ENCODE measurements at regions not wholly inside any gene's neighbourhood (a gene's known extent, or its start where the extent isn't known, plus 50 kb on each side); places are given as distances from the start of the nearest gene placed in this dataset.
"Not testable (repeated sequence)": the region's sequence is repeated elsewhere in the genome, so short reads cannot be mapped to it uniquely, and the experiment has no call there.

DNA sequence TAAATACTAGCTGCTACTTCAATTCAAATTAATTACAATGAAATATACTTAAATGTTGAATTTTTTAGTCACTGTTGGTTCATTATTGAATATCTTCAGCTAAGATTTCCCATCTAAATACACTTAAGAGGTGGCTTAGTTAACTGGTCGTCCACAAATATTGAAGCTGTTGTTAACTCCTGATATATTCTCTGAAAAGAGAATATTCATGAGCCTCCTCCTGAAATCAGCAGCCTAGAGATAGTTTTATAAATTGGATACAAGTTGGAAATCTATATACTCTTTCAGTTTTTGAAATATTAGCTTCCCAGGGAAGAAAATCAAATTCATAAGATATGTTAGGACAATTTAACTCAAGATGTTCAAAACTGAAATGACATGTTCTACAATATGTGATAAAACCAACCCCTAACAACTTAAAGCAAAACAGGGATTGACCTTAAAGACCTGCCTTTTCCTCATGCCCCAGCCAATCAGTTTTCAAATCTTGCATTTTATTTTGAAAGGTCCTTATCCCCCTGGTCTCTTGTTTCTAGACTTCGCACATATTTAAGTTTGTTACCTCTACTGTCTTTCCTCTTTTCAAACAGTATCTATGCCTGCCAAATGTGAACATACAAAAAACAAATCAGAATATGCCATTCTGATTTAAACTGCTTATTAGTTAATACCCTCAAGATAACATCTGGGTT is 2784.9 kb downstream of the RPIA start:
- in situ Hi-C loops (cut with MboI; ENCODE audit: low pct_unique_long_range_greater_than_20kb in 2 of 9, low sequenced_read_pairs in 9 of 9, unreplicated experiment in 9 of 9); H3K4me3 ChIP-seq; H3K4me1 ChIP-seq (replicated peaks in 1 of 2); H3K27ac ChIP-seq; ATAC-seq (replicated peaks in 6 of 8): not testable (repeated sequence)
- WGBS, 10 experiments, result 0 to 75% (median 5%) methylated on average over 1 of the region's 2 CpGs; no CpG with 5 or more reads in 4 of the 10 experiments

DNA sequence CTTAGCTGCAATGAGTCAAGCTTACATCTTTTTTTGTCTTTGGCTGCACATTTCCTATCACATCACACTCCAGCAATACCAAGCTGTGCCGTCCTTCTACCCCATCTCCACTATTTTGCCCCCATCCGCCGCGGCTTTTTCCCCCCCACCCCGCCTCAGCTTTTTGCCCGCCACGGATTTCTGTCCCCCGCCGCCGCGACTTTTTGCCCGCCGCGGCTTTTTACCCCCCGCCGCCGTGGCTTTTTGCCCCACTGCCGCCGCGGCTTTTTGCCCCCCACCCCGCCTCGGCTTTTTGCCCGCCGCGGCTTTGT is 2785.4 kb downstream of the RPIA start:
- in situ Hi-C loops (cut with MboI; ENCODE audit: low pct_unique_long_range_greater_than_20kb in 2 of 9, low sequenced_read_pairs in 9 of 9, unreplicated experiment in 9 of 9); H3K27ac ChIP-seq; ATAC-seq (replicated peaks in 6 of 8); H3K4me3 ChIP-seq; H3K4me1 ChIP-seq (replicated peaks in 1 of 2): not testable (repeated sequence)
- WGBS, 10 experiments, result no CpG with 5 or more reads among the region's 25 CpGs

DNA sequence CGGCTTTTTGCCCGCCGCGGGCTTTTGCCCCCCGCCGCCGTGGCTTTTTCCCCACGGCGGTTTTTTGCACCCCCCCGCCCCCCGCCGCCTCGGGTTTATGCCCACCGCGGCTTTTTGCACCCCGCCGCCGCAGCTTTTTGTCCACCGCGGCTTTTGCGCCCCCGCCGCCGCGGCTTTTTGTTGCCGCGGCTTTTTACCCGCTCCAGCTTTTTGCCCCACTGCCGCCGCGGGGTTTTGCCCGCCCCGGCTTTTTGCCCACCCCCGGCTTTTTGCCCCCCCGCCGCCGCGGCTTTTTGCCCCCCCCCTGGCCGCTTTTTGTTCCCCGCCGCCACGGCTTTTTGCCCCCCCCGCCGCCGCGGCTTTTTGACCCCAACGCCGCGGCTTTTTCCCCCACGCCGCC is 2785.8 kb downstream of the RPIA start:
- ATAC-seq (replicated peaks in 6 of 8); in situ Hi-C loops (cut with MboI; ENCODE audit: low pct_unique_long_range_greater_than_20kb in 2 of 9, low sequenced_read_pairs in 9 of 9, unreplicated experiment in 9 of 9); H3K4me1 ChIP-seq (replicated peaks in 1 of 2); H3K27ac ChIP-seq; H3K4me3 ChIP-seq: not testable (repeated sequence)
- 0 to 40% (median 0%) methylated on average over 2 to 12 of the region's 51 CpGs; no CpG with 5 or more reads in 7 of the 10 experiments for WGBS, 10 experiments

GRCh38 chr2:91477731-91478672 is 2786.5 kb downstream of the RPIA start:
- WGBS, 10 experiments, result 0 to 2% (median 0%) methylated on average over 3 to 23 of the region's 123 CpGs; no CpG with 5 or more reads in 6 of the 10 experiments
- Histone ChIP-seq H3K4me3 (peak overlapping the region; percentile 15 to 30 (median 21)), H3K27ac (peak overlapping the region in 1 of 2 donors; percentile 46), H3K4me1 (replicated peaks in 1 of 2) (peaks cover 0 to 8% of the 10 kb centered on the region in 2 donors)
- ATAC-seq (replicated peaks in 6 of 8), result no peak
- in situ Hi-C loops (cut with MboI; ENCODE audit: low pct_unique_long_range_greater_than_20kb in 2 of 9, low sequenced_read_pairs in 9 of 9, unreplicated experiment in 9 of 9), result no loop called here

DNA sequence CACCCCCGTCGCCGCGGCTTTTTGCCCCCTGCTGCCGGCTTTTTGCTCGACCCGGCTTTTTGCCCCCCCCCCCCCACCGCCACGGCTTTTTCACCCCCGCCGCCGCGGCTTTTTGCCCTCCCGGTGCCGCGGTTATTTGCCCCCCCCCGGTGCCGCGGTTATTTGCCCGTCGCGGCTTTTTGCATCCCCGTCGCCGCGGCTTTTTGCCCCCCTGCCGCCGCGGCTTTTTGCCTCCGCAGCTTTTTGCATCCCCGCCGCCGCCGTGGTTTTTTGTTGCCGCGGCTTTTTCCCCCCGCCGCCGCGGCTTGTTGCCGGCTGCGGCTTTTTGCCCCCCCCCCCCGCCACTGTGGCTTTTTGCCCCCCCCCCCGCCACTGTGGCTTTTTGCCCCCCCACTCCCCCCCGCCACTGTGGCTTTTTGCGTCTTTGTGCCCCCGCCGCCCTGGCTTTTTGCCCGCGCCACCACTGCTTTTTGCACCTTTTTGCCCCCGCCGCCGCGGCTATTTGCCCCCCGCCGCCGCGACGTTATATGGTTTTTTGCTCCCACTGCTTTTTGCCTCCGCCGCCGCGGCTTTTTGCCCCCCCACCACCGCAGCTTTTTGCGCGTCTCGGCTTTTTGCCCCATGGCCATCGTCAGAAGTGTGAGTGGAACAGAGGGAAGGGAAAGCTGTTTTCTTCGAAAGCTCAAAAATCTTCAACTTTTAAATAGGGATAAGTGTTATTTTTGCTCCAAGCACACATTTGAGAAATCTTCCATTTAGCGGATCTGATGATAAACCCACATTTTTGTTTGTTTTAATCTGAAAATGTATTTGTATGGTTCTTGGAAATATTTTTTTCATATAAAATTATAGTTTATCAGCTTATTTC is 2787.6 kb downstream of the RPIA start:
- 0% methylated on average over 1 of the region's 70 CpGs; no CpG with 5 or more reads in 9 of the 10 experiments for WGBS, 10 experiments
- in situ Hi-C loops (cut with MboI; ENCODE audit: low pct_unique_long_range_greater_than_20kb in 2 of 9, low sequenced_read_pairs in 9 of 9, unreplicated experiment in 9 of 9); H3K4me1 ChIP-seq (replicated peaks in 1 of 2); H3K4me3 ChIP-seq; ATAC-seq (replicated peaks in 6 of 8); H3K27ac ChIP-seq: not testable (repeated sequence)

GRCh38 chr2:91485226-91485625 is 2793.8 kb downstream of the RPIA start:
- H3K4me1 ChIP-seq (replicated peaks in 1 of 2); H3K4me3 ChIP-seq; H3K27ac ChIP-seq; in situ Hi-C loops (cut with MboI; ENCODE audit: low pct_unique_long_range_greater_than_20kb in 2 of 9, low sequenced_read_pairs in 9 of 9, unreplicated experiment in 9 of 9); ATAC-seq (replicated peaks in 6 of 8): not testable (repeated sequence)
- no CpG with 5 or more reads among the region's 4 CpGs for WGBS, 10 experiments

DNA sequence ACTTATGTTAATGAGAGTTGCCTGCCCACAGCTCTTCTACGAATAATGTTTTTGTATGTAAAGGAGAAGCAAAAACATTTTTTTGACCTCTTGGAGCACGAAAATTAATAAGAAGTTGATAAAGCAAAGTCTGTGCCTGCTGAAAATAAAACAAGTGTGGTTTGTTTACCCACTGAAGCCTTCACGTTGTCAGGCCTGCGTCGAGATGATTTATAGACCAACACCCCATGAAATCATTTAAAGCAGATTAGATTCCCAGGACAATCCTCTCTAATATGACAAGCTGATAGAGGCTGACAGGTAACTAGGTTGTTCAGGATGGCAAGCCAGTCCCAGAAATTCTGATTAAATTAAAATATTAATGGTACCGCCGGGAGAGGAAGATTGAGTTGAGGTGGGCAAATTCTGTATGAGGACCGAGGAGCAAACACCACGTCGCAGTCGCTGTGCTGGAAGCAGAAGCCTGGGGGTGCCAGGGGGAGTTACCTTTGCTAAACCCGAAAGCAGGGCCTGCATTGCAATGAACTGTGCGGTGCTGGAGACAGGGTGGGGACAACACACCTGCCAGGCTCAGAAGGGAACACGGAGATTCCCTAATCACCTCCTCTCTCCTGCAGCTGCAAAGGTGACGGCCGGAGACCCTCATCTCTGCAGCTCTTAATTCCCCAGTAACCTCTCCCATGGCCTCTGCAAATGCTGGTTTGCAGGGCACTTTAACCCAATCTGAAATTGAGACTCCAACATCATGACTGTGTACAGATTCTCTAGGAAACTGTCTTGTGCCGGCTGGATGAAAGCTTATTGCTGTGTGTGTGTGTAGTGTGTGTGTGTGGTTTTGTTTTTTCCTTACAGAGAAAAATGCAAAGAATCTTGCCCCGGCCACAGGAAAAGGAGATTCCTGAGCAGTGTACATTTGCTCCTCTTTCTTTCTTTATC is 2805.9 kb downstream of the RPIA start:
- in situ Hi-C loops (cut with MboI; ENCODE audit: low pct_unique_long_range_greater_than_20kb in 2 of 9, low sequenced_read_pairs in 9 of 9, unreplicated experiment in 9 of 9), result not testable (repeated sequence)

GRCh38 chr2:91498065-91498449 is 2806.6 kb downstream of the RPIA start:
- H3K4me1 ChIP-seq (replicated peaks in 1 of 2); H3K4me3 ChIP-seq; in situ Hi-C loops (cut with MboI; ENCODE audit: low pct_unique_long_range_greater_than_20kb in 2 of 9, low sequenced_read_pairs in 9 of 9, unreplicated experiment in 9 of 9); H3K27ac ChIP-seq; ATAC-seq (replicated peaks in 6 of 8): not testable (repeated sequence)

More for the DNA sequence above, 2805.9 kb downstream of the RPIA start:
- H3K4me3 ChIP-seq; H3K27ac ChIP-seq; ATAC-seq (replicated peaks in 6 of 8); H3K4me1 ChIP-seq (replicated peaks in 1 of 2): not testable (repeated sequence)
- WGBS, 10 experiments, result 11 to 67% (median 38%) methylated on average over 1 to 2 of the region's 18 CpGs; no CpG with 5 or more reads in 3 of the 10 experiments

DNA sequence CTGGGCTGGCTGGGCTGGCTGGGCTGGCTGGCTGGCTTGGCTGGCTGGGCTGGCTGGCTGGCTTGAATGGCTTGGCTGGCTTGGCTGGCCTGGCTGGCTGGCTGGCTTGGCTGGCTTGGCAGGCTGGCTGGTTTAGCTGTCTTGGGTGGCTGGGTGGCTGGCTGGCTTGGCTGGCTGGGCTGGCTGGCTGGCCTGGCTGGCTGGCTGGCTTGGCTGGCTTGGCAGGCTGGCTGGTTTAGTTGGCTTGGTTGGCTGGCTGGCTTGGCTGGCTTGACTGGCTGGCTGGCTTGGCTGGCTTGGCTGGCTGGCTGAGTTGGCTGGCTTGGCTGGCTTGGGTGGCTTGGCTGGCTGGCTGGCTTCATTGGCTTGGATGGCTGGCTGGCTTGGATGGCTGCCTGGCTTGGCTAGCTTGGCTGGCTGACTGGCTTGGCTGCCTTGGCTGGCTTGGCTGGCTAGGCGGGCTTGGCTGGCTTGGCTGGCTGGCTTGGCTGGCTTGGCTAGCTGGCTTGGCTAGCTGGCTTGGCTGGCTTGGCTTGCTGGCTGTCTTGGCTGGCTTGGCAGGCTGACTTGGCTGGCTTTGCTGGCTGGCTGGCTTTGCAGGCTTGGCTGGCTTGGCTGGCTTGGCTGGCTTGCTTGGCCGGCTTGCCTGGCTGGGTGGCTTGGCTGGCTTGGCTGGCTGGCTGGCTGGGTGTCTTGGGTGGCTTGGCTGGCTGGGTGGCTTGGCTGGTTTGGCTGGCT is 2807.2 kb downstream of the RPIA start:
- in situ Hi-C loops (cut with MboI; ENCODE audit: low pct_unique_long_range_greater_than_20kb in 2 of 9, low sequenced_read_pairs in 9 of 9, unreplicated experiment in 9 of 9); H3K4me1 ChIP-seq (replicated peaks in 1 of 2); H3K27ac ChIP-seq; ATAC-seq (replicated peaks in 6 of 8); H3K4me3 ChIP-seq: not testable (repeated sequence)
- WGBS, 10 experiments, result 0 to 70% (median 50%) methylated on average over 1 to 2 of the region's 2 CpGs; no CpG with 5 or more reads in 1 of the 10 experiments

- ATAC-seq (replicated peaks in 6 of 8); H3K4me1 ChIP-seq (replicated peaks in 1 of 2); H3K27ac ChIP-seq; H3K4me3 ChIP-seq; in situ Hi-C loops (cut with MboI; ENCODE audit: low pct_unique_long_range_greater_than_20kb in 2 of 9, low sequenced_read_pairs in 9 of 9, unreplicated experiment in 9 of 9): not testable (repeated sequence)
- 0 to 47% (median 15%) methylated on average over 1 to 4 of the region's 5 CpGs; no CpG with 5 or more reads in 4 of the 10 experiments for WGBS, 10 experiments
Observed at GRCh38 chr2:91499431-91500050, 2808.1 kb downstream of the RPIA start.

- WGBS, 10 experiments, result 0 to 80% (median 65%) methylated on average over 1 to 3 of the region's 6 CpGs; no CpG with 5 or more reads in 4 of the 10 experiments
- ATAC-seq (replicated peaks in 6 of 8); H3K27ac ChIP-seq: not testable (repeated sequence)
Observed at GRCh38 chr2:91500246-91500977, 2808.9 kb downstream of the RPIA start.

More at GRCh38 chr2:91500246-91500977, 2808.9 kb downstream of the RPIA start:
- H3K4me1 ChIP-seq (replicated peaks in 1 of 2); H3K4me3 ChIP-seq; in situ Hi-C loops (cut with MboI; ENCODE audit: low pct_unique_long_range_greater_than_20kb in 2 of 9, low sequenced_read_pairs in 9 of 9, unreplicated experiment in 9 of 9): not testable (repeated sequence)
